Midbrain (tissue), 1 donor: ENCODE measurements at regions not wholly inside any gene's neighbourhood (a gene's known extent, or its start where the extent isn't known, plus 50 kb on each side); places are given as distances from the start of the nearest gene placed in this dataset.
"Not testable (repeated sequence)": the region's sequence is repeated elsewhere in the genome, so short reads cannot be mapped to it uniquely, and the experiment has no call there.

ENCODE experiments used
- DNase-seq: peaks from one replicate; lab custom pipeline; 2025; lab: John Stamatoyannopoulos, UW

GRCh38 chr4:24002330-24002966 is 112.6 kb upstream of the PPARGC1A start:
- DNase-seq: no peak

GRCh38 chr4:24001486-24002329 is 111.9 kb upstream of the PPARGC1A start:
- DNase-seq: no peak

DNA sequence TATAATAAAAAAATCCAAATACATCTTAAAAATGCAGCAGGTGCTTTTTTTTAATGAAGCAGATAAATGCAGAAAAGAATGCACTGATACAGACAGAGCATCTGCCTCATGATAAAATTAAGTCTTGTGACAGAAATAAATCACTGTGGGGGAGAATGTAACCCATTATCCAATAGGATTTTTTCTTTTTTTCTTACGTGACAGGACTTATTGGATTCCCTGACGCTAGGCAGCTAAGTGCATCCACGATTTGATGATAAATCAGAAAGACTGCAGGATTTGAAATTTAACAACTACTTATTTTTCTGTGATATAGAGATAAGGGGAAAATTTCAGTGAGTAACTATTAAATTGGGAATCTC is 110.6 kb upstream of the PPARGC1A start:
- no peak for DNase-seq

DNA sequence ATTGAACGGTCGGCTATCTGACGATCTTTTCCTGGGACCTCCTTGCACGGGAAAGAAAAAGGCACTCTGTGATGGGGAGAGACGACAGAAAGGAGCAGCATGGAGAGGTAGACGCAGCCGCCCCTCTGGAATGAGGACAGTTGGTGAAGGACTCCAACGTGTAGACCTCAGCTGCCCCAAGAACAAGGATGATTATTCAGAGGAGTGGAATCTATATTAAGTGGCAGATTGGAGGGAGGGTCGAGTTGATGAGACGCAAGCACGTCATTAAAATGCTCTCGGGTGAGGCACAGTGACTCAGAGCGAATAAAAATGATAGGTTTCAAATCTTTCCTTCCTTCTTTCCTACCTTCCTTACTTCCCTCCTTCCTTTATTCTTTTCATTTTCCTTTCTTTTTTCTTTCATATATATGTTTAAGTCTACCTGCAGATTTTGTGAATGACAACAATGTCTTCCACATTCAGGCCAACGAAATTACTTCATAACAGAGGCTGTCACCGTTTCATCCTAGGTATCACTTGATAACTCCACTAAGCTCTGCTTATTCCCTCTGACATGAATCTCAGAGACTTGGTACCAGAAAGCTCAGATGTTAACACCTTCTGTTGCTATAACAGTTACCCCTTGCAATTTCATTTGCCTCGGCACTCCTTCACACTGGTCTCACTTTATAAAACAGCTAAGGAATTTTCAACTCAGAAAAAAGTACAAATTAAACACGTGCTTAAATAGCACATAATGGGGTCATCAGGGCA is 110.0 kb upstream of the PPARGC1A start:
- no peak for DNase-seq

DNA sequence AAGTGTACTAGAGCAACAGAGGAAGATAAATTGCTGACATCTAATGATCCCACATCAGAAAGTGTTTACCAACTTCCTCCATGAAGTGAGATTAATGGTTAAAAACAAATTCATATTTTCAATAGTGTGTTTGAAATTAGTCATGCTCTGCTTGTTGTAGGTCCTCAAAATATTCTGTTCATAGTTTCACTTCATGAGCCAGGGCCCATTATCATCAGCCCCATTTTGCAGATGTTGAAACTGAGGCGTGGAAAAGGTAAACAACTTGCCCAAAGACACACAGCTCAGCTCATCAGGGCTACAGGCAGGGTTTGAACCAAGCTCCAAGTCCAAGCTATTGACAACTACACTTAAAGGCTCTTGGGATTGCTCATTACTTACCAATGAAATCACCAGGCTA is 103.5 kb upstream of the PPARGC1A start:
- DNase-seq: no peak

DNA sequence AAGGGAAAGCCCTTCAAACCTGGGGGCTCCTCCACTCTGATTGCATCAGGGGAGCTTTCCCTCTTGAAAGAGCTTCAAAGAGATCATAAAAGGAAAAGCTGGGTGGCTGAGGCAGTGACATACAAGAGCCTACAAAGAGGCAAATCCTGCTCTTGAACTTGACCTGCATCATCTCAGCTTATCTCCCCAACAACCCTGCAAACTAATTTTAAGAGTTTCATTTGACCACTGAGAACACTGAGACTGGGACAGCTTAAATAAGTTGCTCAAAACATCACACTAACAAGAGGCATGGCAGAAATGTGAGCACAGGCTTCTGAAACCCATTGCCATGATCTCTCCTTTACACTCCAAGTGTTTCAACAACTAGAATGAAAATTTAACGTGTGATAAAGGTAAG is 101.6 kb upstream of the PPARGC1A start:
- DNase-seq: no peak

GRCh38 chr4:23986270-23986669 is 96.4 kb upstream of the PPARGC1A start:
- no peak for DNase-seq

- no peak for DNase-seq
Observed at GRCh38 chr4:23981328-23981727, 91.5 kb upstream of the PPARGC1A start.

DNA sequence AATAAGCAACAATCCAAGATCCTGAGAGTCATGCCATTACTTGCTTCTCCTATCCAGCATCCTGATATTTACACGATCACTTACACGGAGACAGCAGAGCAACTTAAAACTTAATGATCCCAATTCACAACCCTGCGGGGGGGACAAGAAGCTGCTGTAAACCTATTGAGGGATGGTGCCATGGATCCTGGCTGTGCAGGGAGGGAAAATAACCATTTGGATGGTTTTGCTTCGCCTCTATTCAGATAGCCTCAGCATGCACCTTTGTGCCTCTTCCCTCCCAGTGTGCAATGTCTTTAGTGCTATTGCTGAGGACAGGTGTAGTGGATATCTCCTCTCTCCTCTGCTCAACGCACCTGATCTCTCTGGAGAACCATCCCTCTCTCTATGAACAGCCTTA is 89.7 kb upstream of the PPARGC1A start:
- DNase-seq: no peak

DNA sequence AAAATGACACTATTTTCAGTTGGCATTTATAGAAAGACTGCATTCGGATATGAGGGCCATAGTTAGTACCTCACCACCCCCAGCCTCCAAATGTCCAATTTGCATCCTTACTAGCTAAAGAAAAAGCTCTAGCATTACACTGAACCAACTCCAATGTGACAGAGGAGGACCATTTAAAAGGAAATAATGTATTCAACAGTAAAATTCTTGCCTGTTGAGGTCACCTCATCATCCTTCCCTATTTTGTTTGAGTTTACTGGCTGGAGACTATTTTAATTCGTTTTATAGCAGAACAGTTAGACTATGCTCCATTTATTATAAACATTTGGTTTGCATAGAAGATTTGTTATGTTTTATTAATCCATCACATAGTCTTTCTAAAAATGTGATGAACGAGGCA is 88.2 kb upstream of the PPARGC1A start:
- no peak for DNase-seq

- no peak for DNase-seq
Observed at GRCh38 chr4:23976423-23976822, 86.6 kb upstream of the PPARGC1A start.

GRCh38 chr4:23973308-23973855 is 83.5 kb upstream of the PPARGC1A start:
- DNase-seq: no peak

DNA sequence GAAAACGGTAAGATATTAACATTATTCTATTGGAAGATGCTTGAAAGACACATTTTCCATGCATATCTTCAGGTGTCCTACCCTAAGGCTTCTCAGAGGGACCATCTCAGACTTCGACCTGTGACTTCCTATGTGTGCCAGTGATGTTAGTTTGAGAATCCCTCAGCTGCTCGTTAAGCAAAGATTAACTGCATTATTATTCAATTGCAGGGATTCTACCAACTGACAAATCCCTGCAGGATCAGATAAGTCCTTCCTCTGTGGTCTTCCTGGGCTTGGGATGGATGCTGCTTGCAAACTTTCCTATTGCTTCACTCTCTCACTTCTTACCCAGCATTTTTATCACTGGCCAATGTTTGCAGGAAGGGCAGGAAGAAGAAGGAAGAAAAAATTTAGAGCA is 83.0 kb upstream of the PPARGC1A start:
- no peak for DNase-seq

DNA sequence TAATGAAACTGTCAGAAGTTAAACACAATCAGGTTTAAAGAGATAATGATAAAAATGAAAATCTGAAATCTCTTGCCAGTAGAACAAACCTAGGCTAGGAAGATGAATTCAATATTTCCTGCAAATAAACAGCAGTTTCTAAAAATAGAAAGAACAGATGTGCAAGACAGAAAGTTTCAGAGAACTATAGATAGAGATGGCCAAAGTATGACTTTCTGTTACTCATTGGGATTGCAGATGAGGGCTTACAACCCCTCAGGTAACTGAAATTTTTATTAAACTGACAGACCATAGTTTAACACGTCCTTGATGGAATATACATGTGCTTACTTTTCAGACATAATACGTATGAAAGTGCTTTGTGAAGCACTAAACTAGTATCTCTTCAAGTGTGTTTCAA is 82.3 kb upstream of the PPARGC1A start:
- no peak for DNase-seq

- DNase-seq: no peak
Observed at GRCh38 chr4:23970201-23970850, 80.5 kb upstream of the PPARGC1A start.

- no peak for DNase-seq
Observed at GRCh38 chr4:23969635-23970145, 79.8 kb upstream of the PPARGC1A start.

- no peak for DNase-seq
Observed at GRCh38 chr4:23967281-23967680, 77.4 kb upstream of the PPARGC1A start.

- no peak for DNase-seq
Observed at GRCh38 chr4:23966725-23967124, 76.9 kb upstream of the PPARGC1A start.

GRCh38 chr4:23962462-23962861 is 72.6 kb upstream of the PPARGC1A start:
- DNase-seq: no peak

- DNase-seq: not testable (repeated sequence)
Observed at GRCh38 chr4:23961395-23961794, 71.5 kb upstream of the PPARGC1A start.

GRCh38 chr4:23959396-23960148 is 69.7 kb upstream of the PPARGC1A start:
- DNase-seq: no peak
